ENCODE measurements at regions not wholly inside any gene's neighbourhood (a gene's known extent, or its start where the extent isn't known, plus 50 kb on each side); places are given as distances from the start of the nearest gene placed in this dataset.
A peak's percentile ranks its signal among the peaks of the same experiment; 100 is the strongest.

- H3K4me1 ChIP-seq (ENCODE audit: control insufficient read depth, insufficient read depth, low read length): peaks cover 3% of the 10 kb centered on the region
- no peaks in the 10 kb centered on the region for H3K9me3 Mint-ChIP-seq
- H3K9ac ChIP-seq (ENCODE audit: extremely low read depth, low read length, poor library complexity, severe bottlenecking): no peak overlapping the region
These were observed 50.5 kb upstream of the MAP4K3 start for GRCh38 chr2:39487398-39488250.

GRCh38 chr2:39488450-39488849 is 51.4 kb upstream of the MAP4K3 start:
- H3K4me3 ChIP-seq (ENCODE audit: low read length): no peak overlapping the region
- no peak overlapping the region for H3K27ac Mint-ChIP-seq
- TF ChIP-seq CTCF (conservative IDR thresholded peaks at IDR 0.05): no peak
- 86 to 99% methylated on average over 4 of the region's 4 CpGs for WGBS, 2 experiments (ENCODE audit: insufficient coverage in 1 of 2, insufficient read length in 1 of 2)
- no peaks in the 10 kb centered on the region for H3K9me3 Mint-ChIP-seq
- no peak for DNase-seq
- no peaks in the 10 kb centered on the region for H3K36me3 Mint-ChIP-seq (ENCODE audit: low read depth)
- H3K4me3 Mint-ChIP-seq: no peak overlapping the region
- peaks cover 3% of the 10 kb centered on the region for H3K4me1 ChIP-seq (ENCODE audit: control insufficient read depth, insufficient read depth, low read length)
- no peaks in the 10 kb centered on the region for H3K27me3 ChIP-seq (ENCODE audit: control insufficient read depth, insufficient read depth, low read length, poor library complexity, severe bottlenecking)
- H3K9me3 ChIP-seq (ENCODE audit: control insufficient read depth, low read length): no peaks in the 10 kb centered on the region
- H3K27me3 Mint-ChIP-seq (ENCODE audit: insufficient read depth): no peaks in the 10 kb centered on the region
- no peak overlapping the region for H3K27ac ChIP-seq (ENCODE audit: low read depth, low read length)
- peaks cover 19% of the 10 kb centered on the region for H3K4me1 Mint-ChIP-seq
- H3K36me3 ChIP-seq (ENCODE audit: control insufficient read depth, insufficient read depth, low read length): no peaks in the 10 kb centered on the region
- no peak overlapping the region for H3K9ac ChIP-seq (ENCODE audit: extremely low read depth, low read length, poor library complexity, severe bottlenecking)

More at GRCh38 chr2:39487398-39488250, 50.5 kb upstream of the MAP4K3 start:
- no peak for TF ChIP-seq CTCF (conservative IDR thresholded peaks at IDR 0.05)
- H3K27ac Mint-ChIP-seq: peak overlapping the region; percentile 62
- Histone ChIP-seq H3K36me3 (ENCODE audit: control insufficient read depth, insufficient read depth, low read length) (no peaks in the 10 kb centered on the region), H3K4me3 (ENCODE audit: low read length) (no peak overlapping the region), H3K27me3 (ENCODE audit: control insufficient read depth, insufficient read depth, low read length, poor library complexity, severe bottlenecking) (no peaks in the 10 kb centered on the region), H3K9me3 (ENCODE audit: control insufficient read depth, low read length) (no peaks in the 10 kb centered on the region), H3K27ac (ENCODE audit: low read depth, low read length) (no peak overlapping the region)
- no peaks in the 10 kb centered on the region for H3K36me3 Mint-ChIP-seq (ENCODE audit: low read depth)
- peaks cover 21% of the 10 kb centered on the region for H3K4me1 Mint-ChIP-seq
- WGBS, 2 experiments (ENCODE audit: insufficient coverage in 1 of 2, insufficient read length in 1 of 2): 47% methylated on average over 4 of the region's 4 CpGs; no CpG with 5 or more reads in 1 of the 2 experiments
- no peak overlapping the region for H3K4me3 Mint-ChIP-seq
- no peaks in the 10 kb centered on the region for H3K27me3 Mint-ChIP-seq (ENCODE audit: insufficient read depth)
- no peak for DNase-seq

- Histone ChIP-seq H3K9me3 (ENCODE audit: control insufficient read depth, low read length) (no peaks in the 10 kb centered on the region), H3K36me3 (ENCODE audit: control insufficient read depth, insufficient read depth, low read length) (no peaks in the 10 kb centered on the region), H3K27me3 (ENCODE audit: control insufficient read depth, insufficient read depth, low read length, poor library complexity, severe bottlenecking) (no peaks in the 10 kb centered on the region), H3K4me3 (ENCODE audit: low read length) (no peak overlapping the region), H3K9ac (ENCODE audit: extremely low read depth, low read length, poor library complexity, severe bottlenecking) (no peak overlapping the region), H3K27ac (ENCODE audit: low read depth, low read length) (no peak overlapping the region), H3K4me1 (ENCODE audit: control insufficient read depth, insufficient read depth, low read length) (no peaks in the 10 kb centered on the region)
- Mint-ChIP-seq H3K9me3 (no peaks in the 10 kb centered on the region), H3K4me1 (peaks cover 6% of the 10 kb centered on the region), H3K27me3 (ENCODE audit: insufficient read depth) (no peaks in the 10 kb centered on the region), H3K27ac (no peak overlapping the region), H3K4me3 (no peak overlapping the region), H3K36me3 (ENCODE audit: low read depth) (no peaks in the 10 kb centered on the region)
- WGBS, 2 experiments (ENCODE audit: insufficient coverage in 1 of 2, insufficient read length in 1 of 2): 95 to 100% methylated on average over 2 to 4 of the region's 4 CpGs
- DNase-seq: no peak
- TF ChIP-seq CTCF (conservative IDR thresholded peaks at IDR 0.05): no peak
These were observed 53.5 kb upstream of the MAP4K3 start for GRCh38 chr2:39490586-39490985.

All from endodermal cell (in vitro differentiated cells).